ENCODE measurements at regions not wholly inside any gene's neighbourhood (a gene's known extent, or its start where the extent isn't known, plus 50 kb on each side); places are given as distances from the start of the nearest gene placed in this dataset.

DNA sequence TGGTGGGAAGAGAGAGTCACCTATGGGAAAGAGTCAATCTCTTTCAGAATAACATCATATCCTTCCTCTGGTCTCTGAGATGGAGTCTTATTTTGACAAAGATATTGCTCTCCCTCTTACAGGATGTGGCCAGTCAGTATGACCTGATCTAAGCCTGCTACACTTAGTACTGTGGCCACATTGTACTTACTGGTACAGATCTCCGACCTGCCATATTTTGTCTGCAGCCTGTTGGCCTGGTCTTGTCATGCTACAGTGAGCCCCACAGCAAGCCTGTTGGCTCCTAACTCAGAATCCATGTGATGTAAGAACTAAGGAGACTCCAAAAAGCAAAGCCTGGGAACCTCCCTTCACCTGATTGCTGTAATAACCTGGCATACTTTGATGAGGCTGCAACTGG, 377.8 kb downstream of the SFMBT2 start (continued):
- TF ChIP-seq, protein P1, sequence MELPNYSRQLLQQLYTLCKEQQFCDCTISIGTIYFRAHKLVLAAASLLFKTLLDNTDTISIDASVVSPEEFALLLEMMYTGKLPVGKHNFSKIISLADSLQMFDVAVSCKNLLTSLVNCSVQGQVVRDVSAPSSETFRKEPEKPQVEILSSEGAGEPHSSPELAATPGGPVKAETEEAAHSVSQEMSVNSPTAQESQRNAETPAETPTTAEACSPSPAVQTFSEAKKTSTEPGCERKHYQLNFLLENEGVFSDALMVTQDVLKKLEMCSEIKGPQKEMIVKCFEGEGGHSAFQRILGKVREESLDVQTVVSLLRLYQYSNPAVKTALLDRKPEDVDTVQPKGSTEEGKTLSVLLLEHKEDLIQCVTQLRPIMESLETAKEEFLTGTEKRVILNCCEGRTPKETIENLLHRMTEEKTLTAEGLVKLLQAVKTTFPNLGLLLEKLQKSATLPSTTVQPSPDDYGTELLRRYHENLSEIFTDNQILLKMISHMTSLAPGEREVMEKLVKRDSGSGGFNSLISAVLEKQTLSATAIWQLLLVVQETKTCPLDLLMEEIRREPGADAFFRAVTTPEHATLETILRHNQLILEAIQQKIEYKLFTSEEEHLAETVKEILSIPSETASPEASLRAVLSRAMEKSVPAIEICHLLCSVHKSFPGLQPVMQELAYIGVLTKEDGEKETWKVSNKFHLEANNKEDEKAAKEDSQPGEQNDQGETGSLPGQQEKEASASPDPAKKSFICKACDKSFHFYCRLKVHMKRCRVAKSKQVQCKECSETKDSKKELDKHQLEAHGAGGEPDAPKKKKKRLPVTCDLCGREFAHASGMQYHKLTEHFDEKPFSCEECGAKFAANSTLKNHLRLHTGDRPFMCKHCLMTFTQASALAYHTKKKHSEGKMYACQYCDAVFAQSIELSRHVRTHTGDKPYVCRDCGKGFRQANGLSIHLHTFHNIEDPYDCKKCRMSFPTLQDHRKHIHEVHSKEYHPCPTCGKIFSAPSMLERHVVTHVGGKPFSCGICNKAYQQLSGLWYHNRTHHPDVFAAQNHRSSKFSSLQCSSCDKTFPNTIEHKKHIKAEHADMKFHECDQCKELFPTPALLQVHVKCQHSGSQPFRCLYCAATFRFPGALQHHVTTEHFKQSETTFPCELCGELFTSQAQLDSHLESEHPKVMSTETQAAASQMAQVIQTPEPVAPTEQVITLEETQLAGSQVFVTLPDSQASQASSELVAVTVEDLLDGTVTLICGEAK (IDR thresholded peaks at IDR 0.05) = no peak
- TF ChIP-seq, protein P1 (CRISPR knock-in tag; IDR thresholded peaks at IDR 0.05) = no peak
- TF ChIP-seq ZNF316 (IDR thresholded peaks at IDR 0.05) = no peak
- TF ChIP-seq, protein P2, sequence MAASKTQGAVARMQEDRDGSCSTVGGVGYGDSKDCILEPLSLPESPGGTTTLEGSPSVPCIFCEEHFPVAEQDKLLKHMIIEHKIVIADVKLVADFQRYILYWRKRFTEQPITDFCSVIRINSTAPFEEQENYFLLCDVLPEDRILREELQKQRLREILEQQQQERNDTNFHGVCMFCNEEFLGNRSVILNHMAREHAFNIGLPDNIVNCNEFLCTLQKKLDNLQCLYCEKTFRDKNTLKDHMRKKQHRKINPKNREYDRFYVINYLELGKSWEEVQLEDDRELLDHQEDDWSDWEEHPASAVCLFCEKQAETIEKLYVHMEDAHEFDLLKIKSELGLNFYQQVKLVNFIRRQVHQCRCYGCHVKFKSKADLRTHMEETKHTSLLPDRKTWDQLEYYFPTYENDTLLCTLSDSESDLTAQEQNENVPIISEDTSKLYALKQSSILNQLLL (CRISPR knock-in tag; IDR thresholded peaks at IDR 0.05; ENCODE audit: borderline replicate concordance) = no peak
- no peak for TF ChIP-seq BHLHE40 (IDR thresholded peaks at IDR 0.05; ENCODE audit: low read length)
- no peak for TF ChIP-seq NRF1 (conservative IDR thresholded peaks at IDR 0.05 in 1 of 2, IDR thresholded peaks at IDR 0.05 in 1 of 2)
- TF ChIP-seq, protein P3, sequence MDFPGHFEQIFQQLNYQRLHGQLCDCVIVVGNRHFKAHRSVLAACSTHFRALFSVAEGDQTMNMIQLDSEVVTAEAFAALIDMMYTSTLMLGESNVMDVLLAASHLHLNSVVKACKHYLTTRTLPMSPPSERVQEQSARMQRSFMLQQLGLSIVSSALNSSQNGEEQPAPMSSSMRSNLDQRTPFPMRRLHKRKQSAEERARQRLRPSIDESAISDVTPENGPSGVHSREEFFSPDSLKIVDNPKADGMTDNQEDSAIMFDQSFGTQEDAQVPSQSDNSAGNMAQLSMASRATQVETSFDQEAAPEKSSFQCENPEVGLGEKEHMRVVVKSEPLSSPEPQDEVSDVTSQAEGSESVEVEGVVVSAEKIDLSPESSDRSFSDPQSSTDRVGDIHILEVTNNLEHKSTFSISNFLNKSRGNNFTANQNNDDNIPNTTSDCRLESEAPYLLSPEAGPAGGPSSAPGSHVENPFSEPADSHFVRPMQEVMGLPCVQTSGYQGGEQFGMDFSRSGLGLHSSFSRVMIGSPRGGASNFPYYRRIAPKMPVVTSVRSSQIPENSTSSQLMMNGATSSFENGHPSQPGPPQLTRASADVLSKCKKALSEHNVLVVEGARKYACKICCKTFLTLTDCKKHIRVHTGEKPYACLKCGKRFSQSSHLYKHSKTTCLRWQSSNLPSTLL (IDR thresholded peaks at IDR 0.05) = no peak
- no peak for TF ChIP-seq SRF (CRISPR knock-in tag; IDR thresholded peaks at IDR 0.05)
- TF ChIP-seq, protein P4, sequence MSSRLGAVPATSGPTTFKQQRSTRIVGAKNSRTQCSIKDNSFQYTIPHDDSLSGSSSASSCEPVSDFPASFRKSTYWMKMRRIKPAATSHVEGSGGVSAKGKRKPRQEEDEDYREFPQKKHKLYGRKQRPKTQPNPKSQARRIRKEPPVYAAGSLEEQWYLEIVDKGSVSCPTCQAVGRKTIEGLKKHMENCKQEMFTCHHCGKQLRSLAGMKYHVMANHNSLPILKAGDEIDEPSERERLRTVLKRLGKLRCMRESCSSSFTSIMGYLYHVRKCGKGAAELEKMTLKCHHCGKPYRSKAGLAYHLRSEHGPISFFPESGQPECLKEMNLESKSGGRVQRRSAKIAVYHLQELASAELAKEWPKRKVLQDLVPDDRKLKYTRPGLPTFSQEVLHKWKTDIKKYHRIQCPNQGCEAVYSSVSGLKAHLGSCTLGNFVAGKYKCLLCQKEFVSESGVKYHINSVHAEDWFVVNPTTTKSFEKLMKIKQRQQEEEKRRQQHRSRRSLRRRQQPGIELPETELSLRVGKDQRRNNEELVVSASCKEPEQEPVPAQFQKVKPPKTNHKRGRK (tag; IDR thresholded peaks at IDR 0.05) = no peak
